ENCODE measurements at regions not wholly inside any gene's neighbourhood (a gene's known extent, or its start where the extent isn't known, plus 50 kb on each side); places are given as distances from the start of the nearest gene placed in this dataset.

DNA sequence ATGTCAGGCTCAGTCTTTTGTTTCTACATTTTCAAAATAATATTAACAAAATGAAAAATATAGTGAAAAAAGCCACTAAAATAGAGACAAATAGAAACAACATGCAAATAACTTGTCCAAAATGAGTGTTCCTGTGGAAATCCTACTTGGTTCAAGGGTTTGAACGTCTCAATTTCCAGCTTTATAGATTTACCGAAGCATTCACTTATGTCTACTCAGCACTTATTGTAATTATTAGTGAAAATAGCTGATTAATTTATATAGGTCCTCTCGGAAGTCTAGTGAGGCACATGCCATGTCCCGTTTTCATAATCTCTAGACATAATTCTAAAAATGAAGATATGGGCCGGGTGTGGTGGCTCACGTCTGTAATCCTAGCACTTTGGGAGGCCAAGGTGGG, 99.9 kb upstream of the NFIB start:
- Histone ChIP-seq H3K36me3 (ENCODE audit: insufficient read depth, low read length) (no peaks in the 10 kb centered on the region), H3K27ac (ENCODE audit: low read depth, low read length, poor library complexity, severe bottlenecking) (no peak overlapping the region), H3K79me2 (ENCODE audit: insufficient read depth, low read length) (no peaks in the 10 kb centered on the region), H3K4me3 (ENCODE audit: low read depth, low read length, poor library complexity, severe bottlenecking) (no peak overlapping the region), H3K9ac (ENCODE audit: low read length) (no peak overlapping the region), H3K4me1 (ENCODE audit: insufficient read depth, low read length, severe bottlenecking) (no peaks in the 10 kb centered on the region), H3K27me3 (ENCODE audit: insufficient read depth, low read length) (no peaks in the 10 kb centered on the region), H3K9me3 (ENCODE audit: low read length) (no peaks in the 10 kb centered on the region), H4K20me1 (ENCODE audit: insufficient read depth, low read length) (no peaks in the 10 kb centered on the region), H3K9me2 (ENCODE audit: low read depth, low read length) (no peaks in the 10 kb centered on the region), H3F3A (ENCODE audit: insufficient read depth, low read length) (no peaks in the 10 kb centered on the region), H3K4me2 (ENCODE audit: low read length) (no peak overlapping the region), H2AFZ (ENCODE audit: low read length) (no peak overlapping the region)
- TF ChIP-seq EZH2 (IDR thresholded peaks at IDR 0.05; ENCODE audit: borderline replicate concordance, low read length) (no peak), CTCF (IDR thresholded peaks at IDR 0.05; ENCODE audit: low read length) (no peak)

GRCh38 chr9:14412775-14413174, 98.8 kb upstream of the NFIB start:
- no peaks in the 10 kb centered on the region for H3F3A ChIP-seq (ENCODE audit: insufficient read depth, low read length)
- H3K4me1 ChIP-seq (ENCODE audit: insufficient read depth, low read length, severe bottlenecking), result no peaks in the 10 kb centered on the region
- no peak for TF ChIP-seq EZH2 (IDR thresholded peaks at IDR 0.05; ENCODE audit: borderline replicate concordance, low read length)
- TF ChIP-seq CTCF (IDR thresholded peaks at IDR 0.05; ENCODE audit: low read length), result no peak
- no peaks in the 10 kb centered on the region for H3K9me3 ChIP-seq (ENCODE audit: low read length)
- H3K4me3 ChIP-seq (ENCODE audit: low read depth, low read length, poor library complexity, severe bottlenecking), result no peak overlapping the region
- H2AFZ ChIP-seq (ENCODE audit: low read length), result no peak overlapping the region
- H4K20me1 ChIP-seq (ENCODE audit: insufficient read depth, low read length), result no peaks in the 10 kb centered on the region
- no peaks in the 10 kb centered on the region for H3K27me3 ChIP-seq (ENCODE audit: insufficient read depth, low read length)
- no peak overlapping the region for H3K4me2 ChIP-seq (ENCODE audit: low read length)
- no peaks in the 10 kb centered on the region for H3K9me2 ChIP-seq (ENCODE audit: low read depth, low read length)
- no peaks in the 10 kb centered on the region for H3K79me2 ChIP-seq (ENCODE audit: insufficient read depth, low read length)
- no peak overlapping the region for H3K9ac ChIP-seq (ENCODE audit: low read length)
- no peaks in the 10 kb centered on the region for H3K36me3 ChIP-seq (ENCODE audit: insufficient read depth, low read length)
- H3K27ac ChIP-seq (ENCODE audit: low read depth, low read length, poor library complexity, severe bottlenecking), result no peak overlapping the region

- Histone ChIP-seq H3K9me3 (ENCODE audit: low read length) (no peaks in the 10 kb centered on the region), H3K27me3 (ENCODE audit: insufficient read depth, low read length) (no peaks in the 10 kb centered on the region), H3K36me3 (ENCODE audit: insufficient read depth, low read length) (no peaks in the 10 kb centered on the region), H3K9me2 (ENCODE audit: low read depth, low read length) (no peaks in the 10 kb centered on the region), H3K4me3 (ENCODE audit: low read depth, low read length, poor library complexity, severe bottlenecking) (no peak overlapping the region), H4K20me1 (ENCODE audit: insufficient read depth, low read length) (no peaks in the 10 kb centered on the region), H3K9ac (ENCODE audit: low read length) (no peak overlapping the region), H3K4me1 (ENCODE audit: insufficient read depth, low read length, severe bottlenecking) (no peaks in the 10 kb centered on the region), H2AFZ (ENCODE audit: low read length) (no peak overlapping the region), H3K4me2 (ENCODE audit: low read length) (no peak overlapping the region), H3K79me2 (ENCODE audit: insufficient read depth, low read length) (no peaks in the 10 kb centered on the region), H3K27ac (ENCODE audit: low read depth, low read length, poor library complexity, severe bottlenecking) (no peak overlapping the region), H3F3A (ENCODE audit: insufficient read depth, low read length) (no peaks in the 10 kb centered on the region)
- no peak for TF ChIP-seq EZH2 (IDR thresholded peaks at IDR 0.05; ENCODE audit: borderline replicate concordance, low read length)
- TF ChIP-seq CTCF (IDR thresholded peaks at IDR 0.05; ENCODE audit: low read length), result no peak
Observed at GRCh38 chr9:14406463-14406862, 92.5 kb upstream of the NFIB start.
